NCI-H82 treated with DMSO at 0.1 percent for 48 hours (cell line): ENCODE measurements at regions not wholly inside any gene's neighbourhood (a gene's known extent, or its start where the extent isn't known, plus 50 kb on each side); places are given as distances from the start of the nearest gene placed in this dataset.

Source experiments
- DNase-seq: peaks from one replicate; lab custom pipeline; 2025; ENCODE audit not compliant: unreplicated experiment; lab: John Stamatoyannopoulos, UW

DNA sequence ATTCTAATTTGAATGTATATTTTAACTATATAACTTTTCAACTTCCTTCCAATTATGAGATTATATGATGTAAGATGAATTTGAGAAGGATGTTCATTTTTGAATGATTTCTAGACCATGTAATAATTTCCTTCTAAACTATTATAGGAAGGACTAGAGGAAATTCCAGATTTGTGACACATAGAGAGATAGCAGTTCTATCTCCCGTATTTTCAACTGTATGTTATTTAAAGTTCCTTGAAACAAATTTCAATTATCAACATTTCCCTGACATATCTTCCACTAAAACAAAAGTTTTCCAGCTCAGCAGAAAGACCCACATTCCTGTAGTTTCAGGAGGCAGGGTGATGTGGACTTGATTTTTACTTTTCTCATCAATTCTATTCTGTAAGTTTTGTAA lies 396.7 kb upstream of the C1orf87 start:
- no peak for DNase-seq

DNA sequence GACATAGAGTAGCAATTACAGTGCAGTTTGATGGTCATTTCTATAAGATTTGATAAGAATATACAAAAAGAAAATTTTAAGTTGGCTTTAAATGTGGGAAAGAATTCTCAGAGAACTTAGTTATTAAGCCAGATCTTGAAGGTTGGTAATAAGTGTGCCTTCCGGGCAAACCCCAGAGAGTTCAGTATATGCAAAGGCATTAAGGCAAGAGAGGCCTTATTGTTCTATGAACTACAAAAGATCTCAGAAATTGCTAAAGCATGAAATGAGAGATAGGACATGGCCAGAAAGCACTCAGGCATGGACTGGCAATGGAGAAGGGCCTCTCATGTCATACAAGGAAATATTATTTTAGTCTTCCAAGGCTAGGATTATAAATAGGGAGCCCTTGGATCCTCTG lies 390.2 kb upstream of the C1orf87 start:
- DNase-seq = no peak

DNA sequence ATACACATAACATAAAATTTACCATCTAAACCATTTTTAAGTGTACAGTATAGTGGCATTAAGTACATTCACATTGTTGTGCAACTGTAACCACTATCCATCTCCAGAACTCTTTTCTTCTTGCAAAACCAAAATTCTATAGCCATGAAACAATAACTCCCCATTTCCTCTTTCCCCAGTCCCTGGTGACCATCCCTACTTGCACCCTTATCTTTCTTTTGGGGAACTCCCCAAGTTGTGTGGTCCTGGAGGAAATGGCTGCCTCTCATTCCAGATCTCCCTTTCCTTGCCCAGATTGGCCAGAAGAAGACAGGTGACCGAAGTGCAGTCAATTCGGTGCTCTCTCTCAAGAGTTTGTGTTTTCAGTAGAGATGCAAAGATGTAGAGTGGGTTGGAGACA lies 389.6 kb upstream of the C1orf87 start:
- no peak for DNase-seq

DNA sequence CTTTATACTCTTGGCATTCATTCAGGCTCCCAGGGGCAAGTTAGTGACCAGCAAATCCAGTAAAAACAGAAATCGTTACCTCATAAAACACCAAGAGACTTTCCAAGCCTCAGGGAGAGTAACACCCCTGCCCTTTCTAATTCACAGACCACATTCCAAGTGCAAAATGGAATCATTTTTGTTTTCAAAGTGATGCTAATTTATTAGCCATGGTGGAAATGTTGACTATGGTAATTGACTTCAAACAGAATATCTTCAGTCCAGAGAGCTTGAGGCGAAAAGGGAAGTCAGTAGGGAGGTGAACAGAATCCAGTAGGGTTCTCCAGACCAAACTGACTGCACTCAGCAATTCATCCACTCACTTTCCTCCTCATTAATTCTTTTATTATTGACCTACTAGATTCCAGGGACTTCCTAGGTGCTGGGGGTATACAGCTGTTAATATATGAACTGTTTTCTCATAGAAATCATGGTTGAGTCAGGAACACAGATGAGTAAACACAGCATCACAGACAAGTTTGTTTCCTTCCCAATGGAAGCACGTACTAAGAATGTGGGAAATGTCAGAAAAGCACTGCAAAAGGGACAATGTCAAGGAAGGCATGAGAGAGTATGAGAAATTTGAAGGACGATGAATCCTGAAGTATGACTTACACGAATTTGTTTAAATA lies 388.5 kb upstream of the C1orf87 start:
- no peak for DNase-seq

DNA sequence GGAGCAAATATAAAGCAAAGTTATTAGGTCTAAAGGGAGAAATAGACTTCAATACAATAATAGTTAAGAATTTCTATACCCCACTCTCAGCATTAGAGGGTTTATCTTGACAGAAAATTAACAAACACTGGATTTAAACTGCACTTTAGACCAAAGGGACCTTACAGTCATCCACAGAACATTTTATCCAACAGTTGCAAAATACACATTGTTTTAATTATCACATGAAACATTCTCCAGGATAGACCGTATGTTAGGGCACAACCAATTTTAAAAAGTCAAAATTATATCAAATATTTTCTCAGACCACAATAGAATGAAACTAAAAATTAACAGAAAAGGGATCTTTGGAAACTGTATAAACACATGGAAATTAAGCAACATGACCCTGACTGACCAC lies 384.5 kb upstream of the C1orf87 start:
- DNase-seq = no peak

DNA sequence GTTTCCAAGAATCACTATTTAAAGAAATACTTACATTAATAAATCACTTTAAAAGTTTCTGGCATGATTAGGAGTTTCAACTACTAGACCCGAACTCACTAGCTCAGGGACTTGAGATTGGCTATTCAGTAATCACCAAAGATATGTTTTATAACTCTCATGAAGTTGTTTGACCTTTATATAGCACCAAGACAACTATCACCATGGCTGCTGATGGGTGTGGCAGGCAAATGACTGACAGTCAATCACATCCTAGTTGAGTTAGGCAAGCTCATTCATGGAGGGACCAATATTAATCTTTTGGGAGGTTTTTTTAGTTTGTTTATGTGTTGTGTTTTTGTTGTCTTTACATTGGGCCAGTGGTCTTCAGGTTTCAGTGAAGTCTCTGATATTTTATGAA lies 376.3 kb upstream of the C1orf87 start:
- no peak for DNase-seq

DNA sequence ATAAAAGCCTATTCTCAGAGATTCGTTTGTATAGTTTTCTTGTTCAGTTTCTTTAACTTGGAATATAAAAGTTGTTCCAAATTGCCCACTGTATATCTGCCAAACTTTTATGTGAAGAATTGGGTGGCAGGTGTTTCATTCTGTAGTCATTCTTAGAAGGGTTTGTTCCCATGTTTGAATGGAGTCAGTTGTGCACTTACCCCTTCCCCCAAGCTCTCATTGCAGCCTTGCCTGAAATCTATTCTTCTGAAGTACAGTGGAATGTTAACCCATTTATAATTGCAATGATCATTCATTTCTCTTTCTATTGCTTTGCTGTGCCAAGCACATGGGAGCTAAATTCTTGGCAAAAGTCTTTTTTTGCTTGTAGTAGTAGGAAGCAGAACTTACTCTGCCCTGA lies 375.3 kb upstream of the C1orf87 start:
- no peak for DNase-seq

DNA sequence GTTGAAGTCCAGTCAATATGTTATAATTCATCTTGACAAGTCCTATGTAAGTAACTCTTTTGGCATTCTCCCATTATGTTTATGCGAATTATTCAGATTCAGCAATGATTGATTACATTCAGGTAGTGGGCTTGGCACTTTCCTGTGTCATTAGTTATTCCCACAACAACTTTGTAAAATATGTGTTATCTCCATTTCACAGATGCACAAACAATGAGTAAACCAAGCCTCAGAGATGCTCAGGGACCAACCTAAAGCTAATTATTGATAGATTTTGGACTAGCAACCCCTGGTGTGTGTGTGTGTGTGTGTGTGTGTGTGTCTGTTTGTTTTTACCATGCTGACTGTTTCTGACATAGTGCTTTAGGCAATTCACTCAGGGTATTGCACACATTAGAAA lies 371.1 kb upstream of the C1orf87 start:
- DNase-seq = no peak

DNA sequence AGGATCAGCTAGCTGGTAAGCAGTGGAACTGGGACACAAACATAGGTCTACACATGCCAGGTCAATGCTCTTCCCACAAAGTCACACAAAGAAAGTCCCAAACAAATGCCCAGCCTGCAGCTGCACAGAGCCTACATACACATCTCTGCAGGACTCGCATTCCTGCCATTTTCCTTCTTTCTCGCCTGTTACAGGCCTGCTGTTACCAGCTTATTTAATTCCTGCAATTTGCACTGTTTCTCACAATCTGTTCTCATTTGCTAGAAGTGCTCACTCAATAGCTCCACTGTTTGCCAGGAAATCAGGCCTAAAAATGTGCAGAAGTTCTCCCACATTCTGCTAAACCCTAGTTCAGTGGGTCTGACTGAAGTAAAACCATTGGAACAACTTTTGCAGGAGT lies 362.6 kb upstream of the C1orf87 start:
- DNase-seq = no peak

DNA sequence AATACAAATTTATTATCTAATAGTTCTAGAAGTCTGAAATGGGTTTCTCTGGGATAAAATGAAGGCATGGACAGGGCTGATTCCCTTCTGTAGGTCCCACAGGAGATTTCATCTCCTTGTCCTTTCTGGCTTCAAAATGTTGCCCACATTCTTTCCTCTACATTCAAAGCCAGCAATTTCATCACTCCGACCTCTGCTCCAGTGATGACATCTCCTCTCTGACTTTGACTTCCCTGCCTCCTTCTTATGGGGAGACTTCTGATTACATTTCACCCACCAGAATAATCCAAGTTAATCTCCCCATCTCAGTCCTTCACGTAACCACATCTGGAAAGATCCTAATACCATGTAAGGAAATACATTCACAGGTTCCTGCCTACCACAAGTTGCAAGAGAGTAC lies 358.0 kb upstream of the C1orf87 start:
- no peak for DNase-seq

DNA sequence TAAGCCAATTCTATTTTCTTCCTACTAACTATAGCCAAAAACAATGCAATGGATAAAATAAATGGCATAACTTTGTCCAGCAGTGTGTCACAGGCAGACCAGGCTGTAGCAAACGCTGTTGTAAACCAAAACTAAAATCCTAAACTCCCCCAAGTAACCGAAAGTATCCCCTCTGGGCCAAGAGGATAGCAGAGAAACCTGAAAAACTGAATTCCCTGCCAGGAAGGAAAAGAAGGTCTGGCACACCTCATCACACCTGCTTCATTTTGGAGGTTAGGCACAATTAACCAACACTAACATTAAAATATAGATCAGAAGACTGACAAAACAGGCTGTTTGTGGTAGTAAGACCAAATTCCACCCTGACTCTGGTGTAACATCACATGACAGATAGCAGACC lies 356.8 kb upstream of the C1orf87 start:
- no peak for DNase-seq

DNA sequence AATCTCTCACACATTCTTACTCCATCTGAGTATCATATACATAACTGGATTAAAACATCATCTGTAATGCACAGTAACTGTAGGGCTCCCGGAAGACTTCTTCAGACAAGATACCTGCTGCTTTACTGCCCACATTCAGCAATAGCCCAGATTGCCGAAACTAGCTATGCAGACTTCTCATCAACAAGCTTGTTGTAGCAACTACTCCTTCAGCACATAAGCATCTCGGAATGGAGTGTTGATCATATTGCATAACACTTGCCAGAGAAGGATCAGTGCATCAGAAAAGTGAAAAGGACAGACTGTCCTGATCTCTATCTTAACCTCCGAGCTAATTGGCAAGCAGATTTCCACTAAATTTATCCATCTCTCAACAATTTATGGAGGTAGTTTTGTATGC lies 354.6 kb upstream of the C1orf87 start:
- no peak for DNase-seq

DNA sequence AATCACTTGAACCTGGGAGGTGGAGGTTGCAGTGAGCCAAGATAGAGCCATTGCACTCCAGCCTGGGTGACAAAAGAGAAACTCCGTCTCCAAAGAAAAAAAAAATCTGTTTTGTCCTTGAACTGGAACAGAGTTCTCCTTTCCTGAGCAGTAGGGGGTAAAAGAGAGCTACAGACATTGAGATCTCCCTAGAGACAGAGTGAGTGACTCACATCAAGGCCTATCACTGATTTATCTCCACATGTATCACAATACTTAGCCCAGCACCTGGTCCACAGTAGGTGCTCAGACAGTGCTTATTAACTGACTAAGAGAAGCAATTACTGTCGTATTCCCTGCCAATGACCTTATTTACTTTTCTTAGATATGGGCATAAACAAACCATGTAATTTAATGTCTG lies 354.1 kb upstream of the C1orf87 start:
- DNase-seq = no peak

DNA sequence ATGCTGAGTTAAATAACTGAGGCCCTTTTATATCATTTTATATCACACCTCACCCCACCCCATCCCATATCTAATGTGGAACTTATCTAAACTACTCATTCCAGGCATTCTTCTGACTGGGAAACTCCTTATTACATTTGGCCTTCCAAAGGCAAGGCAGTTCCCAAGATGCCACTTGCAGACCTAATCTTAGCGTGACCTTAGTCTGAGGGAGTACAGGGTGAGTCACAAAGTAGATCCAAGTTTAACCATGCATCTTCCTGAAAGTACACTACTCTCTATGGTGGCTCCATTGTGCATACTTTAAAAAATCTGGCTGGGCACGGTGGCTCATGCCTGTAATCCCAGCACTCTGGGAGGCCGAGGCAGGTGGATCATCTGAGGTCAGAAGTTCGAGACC lies 353.6 kb upstream of the C1orf87 start:
- no peak for DNase-seq

DNA sequence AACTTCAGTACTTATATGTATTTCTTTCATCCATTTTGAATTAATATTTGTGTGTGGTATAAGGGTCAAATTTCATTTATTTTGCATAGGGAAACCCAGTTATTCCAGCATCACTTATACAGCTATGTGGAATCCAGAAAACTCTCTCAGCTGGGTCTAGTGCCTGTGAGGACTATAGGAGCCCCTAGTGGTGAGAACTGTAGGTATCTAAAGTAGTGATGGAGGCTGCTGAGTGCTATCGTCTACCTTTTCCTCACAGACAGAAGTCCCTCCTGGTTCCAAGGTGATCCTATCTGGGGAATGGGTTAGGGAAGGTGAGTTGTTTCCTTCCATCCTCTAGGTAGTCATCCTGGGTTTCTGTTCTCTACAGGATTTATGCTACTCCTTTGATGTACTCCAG lies 352.0 kb upstream of the C1orf87 start:
- no peak for DNase-seq

DNA sequence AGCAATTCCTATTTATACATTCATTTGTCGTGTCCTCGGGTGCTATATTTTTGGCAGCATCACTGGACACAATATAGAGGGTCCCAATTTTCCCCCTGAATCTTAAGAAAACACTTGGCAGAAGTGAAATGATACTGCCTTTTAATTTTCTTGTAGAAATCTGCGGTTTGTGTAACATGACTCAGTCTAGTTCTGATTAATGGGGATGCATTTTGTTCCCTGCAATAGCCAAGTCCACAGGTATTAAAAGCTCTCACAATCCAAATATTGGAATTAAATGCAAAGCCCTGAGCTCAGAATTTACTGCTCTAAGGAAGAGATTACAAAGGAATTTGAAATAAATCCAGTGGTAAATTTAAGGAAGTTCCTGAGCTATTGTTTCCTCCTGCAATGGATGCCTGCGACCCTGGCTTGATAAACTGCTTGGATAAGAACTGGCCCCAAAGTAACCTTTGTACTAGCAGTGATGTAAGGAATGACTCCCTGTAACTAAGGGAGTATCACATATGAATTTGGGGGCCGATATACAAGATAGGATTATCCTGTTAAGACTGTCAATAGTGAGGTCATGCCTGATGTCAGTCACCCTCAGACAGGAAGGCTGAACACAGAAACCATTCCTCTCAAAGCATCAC lies 349.7 kb upstream of the C1orf87 start:
- DNase-seq = no peak

DNA sequence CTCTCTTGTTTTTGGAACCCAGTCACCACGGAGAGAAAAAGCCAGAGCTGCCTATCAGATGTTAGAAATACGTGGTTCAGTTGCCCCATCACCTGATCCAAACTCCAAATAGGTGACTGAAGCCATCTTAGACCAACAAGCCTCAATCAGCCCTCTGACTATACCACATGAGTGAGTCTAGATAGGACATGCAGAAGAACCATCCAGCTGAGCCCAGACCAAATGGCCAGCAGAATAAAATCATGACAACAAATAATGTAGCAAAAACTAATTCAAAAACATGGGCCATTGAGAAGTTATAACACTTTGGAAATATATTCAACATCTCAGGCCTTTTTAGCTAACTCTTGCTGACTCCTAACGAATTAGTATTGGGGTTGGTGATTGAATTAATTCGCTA lies 348.4 kb upstream of the C1orf87 start:
- no peak for DNase-seq

DNA sequence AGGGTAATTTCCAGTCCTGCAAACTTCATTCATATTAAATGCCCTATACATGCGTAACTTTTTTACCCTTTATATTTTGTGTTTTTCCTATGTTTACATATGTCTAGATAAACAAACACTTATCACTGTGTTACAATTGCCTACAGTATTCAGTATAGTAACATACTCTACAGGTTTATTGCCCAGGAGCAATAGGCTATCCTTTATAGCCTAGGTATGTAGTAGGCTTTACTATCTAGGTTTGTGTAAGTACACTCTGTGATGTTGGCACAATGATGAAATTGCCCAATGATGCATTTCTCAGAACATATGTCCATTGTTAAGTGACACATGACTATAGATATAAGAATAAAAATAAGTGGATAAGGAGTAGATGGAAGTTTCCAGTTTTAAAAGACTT lies 345.5 kb upstream of the C1orf87 start:
- no peak for DNase-seq

DNA sequence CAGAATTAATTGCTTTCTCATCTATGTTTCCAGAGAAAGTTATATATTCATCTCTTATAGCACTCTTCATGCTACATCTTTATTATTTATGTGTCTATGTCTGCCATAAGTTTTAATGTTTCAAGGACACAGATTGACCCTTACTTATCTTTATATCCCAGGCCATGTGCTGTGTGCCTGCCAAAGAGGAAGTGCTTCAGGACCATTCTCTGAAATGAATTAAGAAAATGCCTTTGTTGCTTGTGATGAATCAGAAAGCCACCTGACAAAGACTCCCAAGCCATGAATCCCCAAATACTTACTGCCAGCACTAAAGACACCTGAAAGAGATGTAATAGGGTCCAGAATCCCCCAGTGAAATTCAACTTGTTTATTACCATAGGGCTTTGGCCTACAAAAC lies 342.1 kb upstream of the C1orf87 start:
- DNase-seq = no peak

DNA sequence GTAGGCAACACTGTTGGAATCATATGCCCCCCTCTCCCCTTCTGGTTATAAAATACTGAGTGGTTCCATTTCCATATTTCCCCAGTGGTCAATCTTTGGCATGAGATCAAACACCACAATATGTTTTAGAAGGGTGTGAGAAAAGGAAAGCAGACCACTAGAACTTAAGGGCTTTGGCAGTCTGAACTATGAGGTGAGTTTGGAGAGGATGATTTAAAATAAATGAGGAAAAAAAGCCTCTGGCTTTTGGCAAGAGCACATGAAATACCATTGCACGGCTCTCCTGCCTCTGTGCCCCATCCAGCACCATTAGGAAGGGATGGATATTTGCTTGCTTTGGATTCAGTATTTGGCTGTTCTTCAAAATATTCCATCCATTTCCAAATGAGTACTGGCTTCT lies 339.5 kb upstream of the C1orf87 start:
- no peak for DNase-seq

DNA sequence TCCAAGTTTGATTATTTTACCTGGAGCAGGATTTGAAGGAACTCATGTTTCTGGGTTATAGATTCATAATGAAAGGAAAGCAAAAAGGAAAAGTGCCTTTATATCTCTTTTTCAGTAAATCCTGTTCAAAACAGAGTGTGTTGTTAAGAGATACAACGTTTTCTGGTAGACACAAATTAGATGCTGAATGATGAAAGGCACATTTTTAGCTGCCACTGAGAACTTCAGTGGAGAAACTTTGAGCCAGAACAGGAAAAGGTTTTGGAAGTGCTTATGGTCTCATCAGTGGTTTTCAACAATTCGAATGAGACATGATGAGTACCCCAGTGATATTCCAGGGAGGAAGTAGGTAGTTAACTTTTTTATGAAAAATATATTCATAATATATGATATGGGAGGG lies 338.0 kb upstream of the C1orf87 start:
- DNase-seq = no peak

DNA sequence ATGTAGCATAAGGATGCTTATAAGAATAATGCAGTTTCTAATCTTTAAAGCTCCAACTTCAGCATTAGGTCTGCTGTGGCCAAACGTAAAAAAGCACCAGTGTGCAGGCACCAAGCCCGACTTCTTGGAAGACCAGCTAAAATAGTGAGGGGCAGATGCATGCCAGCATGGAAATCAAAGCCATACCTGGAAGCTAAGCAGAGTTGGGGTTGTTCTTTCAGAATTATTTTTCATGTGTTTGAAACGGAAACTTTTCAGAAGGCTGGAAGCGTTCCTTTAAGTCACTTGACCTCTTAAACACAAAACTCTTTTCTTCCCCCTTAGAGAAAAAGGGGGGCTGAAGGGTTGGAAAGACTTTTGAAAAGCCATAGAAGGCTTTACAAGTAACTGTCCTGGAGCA lies 329.2 kb upstream of the C1orf87 start:
- no peak for DNase-seq

DNA sequence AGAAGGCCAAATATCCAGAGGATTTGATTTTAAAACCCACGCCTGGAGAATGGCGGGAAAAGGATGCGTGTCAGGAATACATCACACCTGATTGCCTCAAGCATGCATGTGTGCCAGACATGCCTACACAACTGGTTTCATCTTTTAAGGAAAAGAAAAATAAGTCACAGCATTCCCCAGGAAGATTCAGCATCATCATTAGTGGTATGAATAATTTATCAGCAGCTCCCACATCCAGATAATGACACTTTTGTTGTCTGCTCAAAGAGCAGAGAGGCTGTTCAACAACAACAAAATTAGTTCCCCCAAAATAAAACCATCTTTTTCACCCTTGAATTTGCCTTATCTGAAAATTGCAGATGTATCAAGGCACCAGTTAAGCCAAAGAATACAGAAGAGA lies 328.6 kb upstream of the C1orf87 start:
- no peak for DNase-seq
